ENCODE measurements at regions not wholly inside any gene's neighbourhood (a gene's known extent, or its start where the extent isn't known, plus 50 kb on each side); places are given as distances from the start of the nearest gene placed in this dataset.

GRCh38 chr22:47647181-47647580 is 884.7 kb downstream of the TBC1D22A start:
- TF ChIP-seq, protein P1, sequence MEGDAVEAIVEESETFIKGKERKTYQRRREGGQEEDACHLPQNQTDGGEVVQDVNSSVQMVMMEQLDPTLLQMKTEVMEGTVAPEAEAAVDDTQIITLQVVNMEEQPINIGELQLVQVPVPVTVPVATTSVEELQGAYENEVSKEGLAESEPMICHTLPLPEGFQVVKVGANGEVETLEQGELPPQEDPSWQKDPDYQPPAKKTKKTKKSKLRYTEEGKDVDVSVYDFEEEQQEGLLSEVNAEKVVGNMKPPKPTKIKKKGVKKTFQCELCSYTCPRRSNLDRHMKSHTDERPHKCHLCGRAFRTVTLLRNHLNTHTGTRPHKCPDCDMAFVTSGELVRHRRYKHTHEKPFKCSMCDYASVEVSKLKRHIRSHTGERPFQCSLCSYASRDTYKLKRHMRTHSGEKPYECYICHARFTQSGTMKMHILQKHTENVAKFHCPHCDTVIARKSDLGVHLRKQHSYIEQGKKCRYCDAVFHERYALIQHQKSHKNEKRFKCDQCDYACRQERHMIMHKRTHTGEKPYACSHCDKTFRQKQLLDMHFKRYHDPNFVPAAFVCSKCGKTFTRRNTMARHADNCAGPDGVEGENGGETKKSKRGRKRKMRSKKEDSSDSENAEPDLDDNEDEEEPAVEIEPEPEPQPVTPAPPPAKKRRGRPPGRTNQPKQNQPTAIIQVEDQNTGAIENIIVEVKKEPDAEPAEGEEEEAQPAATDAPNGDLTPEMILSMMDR (IDR thresholded peaks at IDR 0.05 in 8 of 11, conservative IDR thresholded peaks at IDR 0.05 in 3 of 11) = no peak
- TF ChIP-seq POLR2A (IDR thresholded peaks at IDR 0.05) = no peak
- TF ChIP-seq POLR2AphosphoS5 (IDR thresholded peaks at IDR 0.05) = no peak

Data from spleen (tissue), 7 donors.